HG03066 (cell line): ENCODE measurements at regions not wholly inside any gene's neighbourhood (a gene's known extent, or its start where the extent isn't known, plus 50 kb on each side); places are given as distances from the start of the nearest gene placed in this dataset.
A peak's percentile ranks its signal among the peaks of the same experiment; 100 is the strongest.

Experiments used
- ATAC-seq: cut with Tn5 transposase; IDR thresholded peaks from one replicate; pipeline ENCODE4 v1.9.1; 2021; ENCODE audit warnings: low read depth; ENCODE audit not compliant: unreplicated experiment

DNA sequence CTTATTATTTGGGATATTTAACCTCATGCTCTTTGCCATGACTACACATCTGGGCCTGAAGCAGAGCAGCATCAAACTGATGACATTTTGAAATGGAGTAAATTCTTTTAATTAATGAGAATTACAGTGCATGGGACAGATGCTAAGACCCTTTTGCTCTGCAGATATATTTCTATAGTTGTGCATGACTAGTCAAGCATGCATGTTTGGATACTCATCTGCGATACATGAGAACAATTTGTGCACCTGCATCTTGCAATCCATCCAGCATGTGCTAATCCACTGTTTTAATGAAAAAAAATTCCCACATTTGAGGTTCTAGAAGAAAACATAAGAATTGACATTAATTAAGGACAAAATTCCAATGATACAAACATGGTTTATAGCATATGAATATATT is 1047.6 kb upstream of the ACO1 start:
- no peak for ATAC-seq

GRCh38 chr9:31347082-31347617 is 1037.3 kb upstream of the ACO1 start:
- peak; percentile 99 for ATAC-seq

DNA sequence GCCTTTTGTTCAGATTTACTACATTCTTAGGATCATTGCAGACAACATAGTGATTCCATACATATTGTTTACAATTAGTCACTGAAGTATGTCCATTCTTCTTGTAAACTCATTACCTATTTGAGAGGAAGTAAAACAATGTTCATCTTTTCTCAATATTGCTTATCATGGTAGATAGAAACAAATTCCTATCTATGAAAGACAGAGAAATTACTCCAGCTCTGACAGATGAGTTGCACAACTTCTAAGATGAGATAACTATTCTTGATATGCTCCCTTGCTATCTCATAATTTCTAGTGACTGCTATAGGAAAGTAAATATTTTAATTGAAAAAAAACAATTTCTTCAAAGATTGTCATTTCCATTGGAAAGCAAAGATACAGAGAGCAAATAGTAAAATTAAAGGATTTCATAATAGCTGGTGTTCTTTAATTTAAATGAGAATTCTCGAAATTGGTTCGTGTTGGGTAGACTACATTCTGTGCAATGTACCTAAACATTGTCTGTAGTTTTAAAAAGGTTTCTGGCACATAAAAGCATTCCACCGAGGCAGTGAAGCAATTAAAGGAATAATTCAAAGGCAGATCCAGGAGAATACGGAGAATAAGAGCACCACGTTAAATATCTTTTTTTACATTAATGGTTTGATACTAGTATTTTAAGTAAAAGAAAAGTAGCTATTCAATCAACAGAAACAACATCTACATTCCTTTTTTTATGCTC is 1029.1 kb upstream of the ACO1 start:
- ATAC-seq: no peak

- ATAC-seq: no peak
These were observed 1028.5 kb upstream of the ACO1 start for GRCh38 chr9:31355965-31356364.

GRCh38 chr9:31359071-31359470 is 1025.4 kb upstream of the ACO1 start:
- no peak for ATAC-seq

DNA sequence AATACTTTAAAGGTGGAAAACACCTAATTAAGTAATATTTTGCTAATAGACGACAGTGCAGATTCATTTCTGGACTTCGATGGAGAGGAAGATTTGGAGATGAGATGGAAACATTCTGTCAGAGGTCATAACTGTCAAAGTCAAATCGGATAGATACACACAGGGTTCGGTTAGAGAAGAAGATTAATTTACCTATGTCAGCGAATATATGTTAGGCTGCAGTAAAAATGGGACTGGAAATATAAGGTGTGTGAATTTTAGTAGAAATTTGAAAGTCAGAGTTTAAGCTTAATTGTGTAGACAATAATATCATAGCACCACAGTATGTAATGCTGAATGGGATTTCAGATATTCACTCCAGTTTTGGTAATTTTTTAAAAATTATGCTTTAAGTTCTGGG is 1020.3 kb upstream of the ACO1 start:
- no peak for ATAC-seq

GRCh38 chr9:31372799-31373587 is 1011.5 kb upstream of the ACO1 start:
- ATAC-seq: no peak

GRCh38 chr9:31377358-31377757 is 1007.1 kb upstream of the ACO1 start:
- no peak for ATAC-seq

GRCh38 chr9:31388660-31389059 is 995.8 kb upstream of the ACO1 start:
- no peak for ATAC-seq

GRCh38 chr9:31389075-31389474 is 995.4 kb upstream of the ACO1 start:
- no peak for ATAC-seq

GRCh38 chr9:31390403-31391025 is 993.9 kb upstream of the ACO1 start:
- no peak for ATAC-seq

DNA sequence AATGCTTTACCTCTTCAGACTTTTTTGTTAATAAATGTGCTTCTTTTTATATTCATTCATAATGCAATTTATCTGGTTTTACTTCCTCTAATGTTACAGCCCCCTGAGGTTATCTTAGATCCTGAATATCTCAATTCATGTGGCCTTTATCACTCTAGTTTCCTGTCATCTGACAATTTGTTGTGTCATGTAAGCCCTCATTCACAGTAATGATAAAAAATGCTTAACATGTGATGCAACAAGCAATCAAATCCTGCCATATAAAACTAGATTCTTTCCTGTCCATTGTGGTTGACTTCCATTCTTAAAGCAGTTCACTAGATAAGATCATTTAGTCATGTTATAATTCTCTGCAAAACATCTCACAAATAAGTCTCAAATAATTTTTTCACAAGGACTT is 991.2 kb upstream of the ACO1 start:
- ATAC-seq: no peak

- peak; percentile 57 for ATAC-seq
These were observed 990.4 kb upstream of the ACO1 start for GRCh38 chr9:31394015-31394473.

DNA sequence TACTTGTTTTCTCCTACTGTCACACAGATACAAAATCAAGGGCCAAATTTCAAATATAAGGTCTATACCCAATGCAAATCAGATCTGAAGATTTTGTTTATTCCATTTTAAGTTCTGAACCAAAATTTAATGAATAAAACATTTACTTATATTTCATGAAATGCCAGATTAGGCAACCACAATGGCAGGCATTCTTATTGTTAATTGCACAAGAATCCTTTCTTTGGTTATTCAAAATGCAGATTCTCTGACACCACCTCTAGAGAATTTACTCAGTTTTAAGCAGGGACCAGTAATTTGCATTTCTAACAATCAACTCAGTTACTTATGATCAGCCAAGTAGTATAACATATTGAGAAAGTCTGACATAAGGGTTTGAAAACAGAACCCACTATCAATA is 972.4 kb upstream of the ACO1 start:
- ATAC-seq: no peak

DNA sequence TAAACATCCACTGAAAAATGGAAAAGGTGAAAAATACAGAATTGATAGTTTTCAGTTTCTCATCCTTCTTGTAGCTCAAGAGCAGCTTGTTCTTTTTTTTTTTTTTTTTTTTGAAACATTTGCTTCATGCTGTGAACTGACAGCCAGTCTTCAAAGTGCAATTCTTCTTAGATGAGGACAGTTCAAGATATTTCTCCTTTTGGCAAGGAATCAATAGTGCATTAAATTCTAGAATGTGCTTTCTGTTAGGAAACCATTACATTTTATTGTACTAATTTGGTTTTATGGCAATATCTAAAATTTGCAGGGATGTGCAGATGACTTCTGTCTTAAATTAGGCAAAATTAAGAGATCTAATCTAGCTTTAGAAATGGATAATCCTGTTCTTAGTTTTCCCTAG is 969.3 kb upstream of the ACO1 start:
- ATAC-seq: no peak

DNA sequence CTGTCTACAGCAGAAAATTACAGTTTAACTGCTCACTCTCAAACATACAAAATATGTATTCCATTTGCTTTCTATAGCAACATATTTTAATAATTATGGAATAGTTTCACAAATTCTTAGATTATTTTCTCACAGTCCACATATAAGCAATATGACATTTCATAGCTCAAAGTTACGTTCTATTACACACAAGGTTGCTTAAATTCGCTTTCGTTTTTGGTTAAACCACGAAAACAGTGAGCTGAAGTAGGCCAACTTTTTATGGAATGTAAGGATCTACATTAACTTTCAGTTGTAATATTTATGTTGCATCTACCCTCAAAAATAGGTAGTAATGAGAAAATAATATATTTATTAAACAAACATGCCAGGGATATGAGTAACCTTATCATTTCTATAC is 966.0 kb upstream of the ACO1 start:
- ATAC-seq: no peak

- ATAC-seq: peak; percentile 77
These were observed 940.6 kb upstream of the ACO1 start for GRCh38 chr9:31443630-31444457.

DNA sequence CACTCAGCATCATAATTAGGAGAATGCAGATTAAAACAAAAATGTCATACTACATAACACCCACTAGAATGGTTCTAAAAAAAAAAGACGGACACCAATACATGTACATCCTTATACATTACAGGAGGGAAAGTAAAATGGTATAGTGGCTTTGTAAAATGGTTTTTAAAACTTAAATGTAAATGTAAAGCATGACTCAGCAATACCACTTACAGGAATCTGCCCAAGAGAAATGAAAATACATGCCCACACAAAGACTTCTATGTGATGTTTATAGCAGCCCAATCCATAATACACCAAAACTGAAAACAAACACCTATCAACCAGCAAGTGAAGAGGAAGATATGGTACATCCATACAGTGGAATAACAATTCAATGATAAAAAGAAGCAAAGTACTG is 939.1 kb upstream of the ACO1 start:
- ATAC-seq: no peak

DNA sequence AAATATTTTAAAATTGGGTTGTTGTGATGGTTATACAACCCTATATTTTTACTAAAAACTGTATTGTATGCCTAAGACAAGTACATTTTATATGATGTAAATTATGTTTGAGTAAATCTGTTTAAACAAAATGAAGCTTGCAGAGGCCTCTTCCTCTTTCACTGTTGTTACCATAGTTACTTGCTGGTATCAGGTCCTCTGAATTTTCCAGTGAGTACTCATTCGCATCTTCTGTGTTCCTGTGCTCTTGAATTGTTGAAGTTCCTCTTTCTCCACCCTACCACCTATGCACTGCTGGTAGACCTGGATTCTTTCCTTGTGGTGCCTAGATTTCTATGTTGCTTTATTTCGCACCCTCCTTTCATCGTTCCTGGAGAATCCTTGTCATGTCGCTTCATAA is 938.5 kb upstream of the ACO1 start:
- ATAC-seq: peak; percentile 42

- no peak for ATAC-seq
These were observed 917.4 kb upstream of the ACO1 start for GRCh38 chr9:31467075-31467474.
